ENCODE measurements at regions not wholly inside any gene's neighbourhood (a gene's known extent, or its start where the extent isn't known, plus 50 kb on each side); places are given as distances from the start of the nearest gene placed in this dataset.

- Histone ChIP-seq H3K79me2 (ENCODE audit: insufficient read depth, low read depth) (no peaks in the 10 kb centered on the region), H3K4me2 (no peak overlapping the region), H3K27me3 (ENCODE audit: insufficient read depth, low read depth) (no peaks in the 10 kb centered on the region), H4K20me1 (ENCODE audit: insufficient read depth) (no peaks in the 10 kb centered on the region), H3K4me3 (IDR thresholded peaks at IDR 0.05; ENCODE audit: insufficient read depth, low read depth, low read length) (no peak overlapping the region), H3K9ac (no peak overlapping the region), H3K36me3 (ENCODE audit: insufficient read depth) (no peaks in the 10 kb centered on the region), H3K27ac (no peak overlapping the region), H2AFZ (ENCODE audit: low read depth) (no peak overlapping the region), H3K4me1 (ENCODE audit: low read depth, poor library complexity, severe bottlenecking) (no peaks in the 10 kb centered on the region)
- no peak for TF ChIP-seq CTCF (conservative IDR thresholded peaks at IDR 0.05; ENCODE audit: low read depth, low read length)
Observed at GRCh38 chr10:109393425-109393824, 529.9 kb downstream of the XPNPEP1 start.

GRCh38 chr10:109386921-109387320 lies 536.4 kb downstream of the XPNPEP1 start:
- Histone ChIP-seq H3K79me2 (ENCODE audit: insufficient read depth, low read depth) (no peaks in the 10 kb centered on the region), H3K27ac (no peak overlapping the region), H3K4me2 (no peak overlapping the region), H3K27me3 (ENCODE audit: insufficient read depth, low read depth) (no peaks in the 10 kb centered on the region), H3K36me3 (ENCODE audit: insufficient read depth) (no peaks in the 10 kb centered on the region), H4K20me1 (ENCODE audit: insufficient read depth) (no peaks in the 10 kb centered on the region), H3K4me1 (ENCODE audit: low read depth, poor library complexity, severe bottlenecking) (no peaks in the 10 kb centered on the region), H3K9ac (no peak overlapping the region), H3K4me3 (IDR thresholded peaks at IDR 0.05; ENCODE audit: insufficient read depth, low read depth, low read length) (no peak overlapping the region), H2AFZ (ENCODE audit: low read depth) (no peak overlapping the region)
- TF ChIP-seq CTCF (conservative IDR thresholded peaks at IDR 0.05; ENCODE audit: low read depth, low read length) = no peak

GRCh38 chr10:109386101-109386500 lies 537.2 kb downstream of the XPNPEP1 start:
- no peak overlapping the region for H3K9ac ChIP-seq
- no peak for TF ChIP-seq CTCF (conservative IDR thresholded peaks at IDR 0.05; ENCODE audit: low read depth, low read length)
- H3K36me3 ChIP-seq (ENCODE audit: insufficient read depth) = no peaks in the 10 kb centered on the region
- no peak overlapping the region for H3K27ac ChIP-seq
- H3K27me3 ChIP-seq (ENCODE audit: insufficient read depth, low read depth) = no peaks in the 10 kb centered on the region
- H3K4me1 ChIP-seq (ENCODE audit: low read depth, poor library complexity, severe bottlenecking) = no peaks in the 10 kb centered on the region
- H2AFZ ChIP-seq (ENCODE audit: low read depth) = no peak overlapping the region
- no peaks in the 10 kb centered on the region for H3K79me2 ChIP-seq (ENCODE audit: insufficient read depth, low read depth)
- H3K4me2 ChIP-seq = no peak overlapping the region
- no peaks in the 10 kb centered on the region for H4K20me1 ChIP-seq (ENCODE audit: insufficient read depth)
- H3K4me3 ChIP-seq (IDR thresholded peaks at IDR 0.05; ENCODE audit: insufficient read depth, low read depth, low read length) = no peak overlapping the region

GRCh38 chr10:109379186-109379585 lies 544.1 kb downstream of the XPNPEP1 start:
- Histone ChIP-seq H3K4me1 (ENCODE audit: low read depth, poor library complexity, severe bottlenecking) (no peaks in the 10 kb centered on the region), H3K4me2 (no peak overlapping the region), H3K27ac (no peak overlapping the region), H2AFZ (ENCODE audit: low read depth) (no peak overlapping the region), H3K79me2 (ENCODE audit: insufficient read depth, low read depth) (no peaks in the 10 kb centered on the region), H3K4me3 (IDR thresholded peaks at IDR 0.05; ENCODE audit: insufficient read depth, low read depth, low read length) (no peak overlapping the region), H3K27me3 (ENCODE audit: insufficient read depth, low read depth) (no peaks in the 10 kb centered on the region), H3K36me3 (ENCODE audit: insufficient read depth) (no peaks in the 10 kb centered on the region), H4K20me1 (ENCODE audit: insufficient read depth) (no peaks in the 10 kb centered on the region), H3K9ac (no peak overlapping the region)
- no peak for TF ChIP-seq CTCF (conservative IDR thresholded peaks at IDR 0.05; ENCODE audit: low read depth, low read length)

- Histone ChIP-seq H3K27me3 (ENCODE audit: insufficient read depth, low read depth) (no peaks in the 10 kb centered on the region), H3K36me3 (ENCODE audit: insufficient read depth) (no peaks in the 10 kb centered on the region), H4K20me1 (ENCODE audit: insufficient read depth) (no peaks in the 10 kb centered on the region), H3K27ac (no peak overlapping the region), H3K9ac (no peak overlapping the region), H3K79me2 (ENCODE audit: insufficient read depth, low read depth) (no peaks in the 10 kb centered on the region), H2AFZ (ENCODE audit: low read depth) (no peak overlapping the region), H3K4me3 (IDR thresholded peaks at IDR 0.05; ENCODE audit: insufficient read depth, low read depth, low read length) (no peak overlapping the region), H3K4me1 (ENCODE audit: low read depth, poor library complexity, severe bottlenecking) (no peaks in the 10 kb centered on the region), H3K4me2 (no peak overlapping the region)
- TF ChIP-seq CTCF (conservative IDR thresholded peaks at IDR 0.05; ENCODE audit: low read depth, low read length) = no peak
Observed at GRCh38 chr10:109374215-109374614, 549.1 kb downstream of the XPNPEP1 start.

Measured in KMS-11 (cell line).